LNCAP (cell line): ENCODE measurements at regions not wholly inside any gene's neighbourhood (a gene's known extent, or its start where the extent isn't known, plus 50 kb on each side); places are given as distances from the start of the nearest gene placed in this dataset.

ENCODE experiments used
- TF ChIP-seq, protein P1 (sequence below): fragments of 450-650 bp; IDR thresholded peaks from 2 replicates; pipeline ENCODE4 v1.5.1; 2017; ENCODE audit warnings: mild to moderate bottlenecking

DNA sequence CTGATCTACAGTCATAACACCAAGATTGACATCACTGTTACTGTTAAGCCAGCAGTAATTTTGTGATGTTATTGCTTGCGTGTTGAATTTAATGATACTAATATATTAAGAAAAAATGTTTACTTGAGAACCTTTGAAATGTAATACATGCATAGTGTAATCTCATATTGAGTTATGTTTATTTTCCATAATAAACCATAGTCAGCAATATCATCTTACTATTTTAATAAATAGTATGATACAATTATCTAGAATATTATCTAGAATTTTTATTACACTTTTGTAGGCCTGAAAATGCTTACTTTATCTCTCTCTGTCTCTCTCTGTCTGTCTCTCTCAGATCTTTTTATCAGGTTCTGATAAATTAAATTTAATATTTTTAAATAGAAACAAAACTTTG, 843.1 kb downstream of the KCNT2 start:
- TF ChIP-seq, protein P1, sequence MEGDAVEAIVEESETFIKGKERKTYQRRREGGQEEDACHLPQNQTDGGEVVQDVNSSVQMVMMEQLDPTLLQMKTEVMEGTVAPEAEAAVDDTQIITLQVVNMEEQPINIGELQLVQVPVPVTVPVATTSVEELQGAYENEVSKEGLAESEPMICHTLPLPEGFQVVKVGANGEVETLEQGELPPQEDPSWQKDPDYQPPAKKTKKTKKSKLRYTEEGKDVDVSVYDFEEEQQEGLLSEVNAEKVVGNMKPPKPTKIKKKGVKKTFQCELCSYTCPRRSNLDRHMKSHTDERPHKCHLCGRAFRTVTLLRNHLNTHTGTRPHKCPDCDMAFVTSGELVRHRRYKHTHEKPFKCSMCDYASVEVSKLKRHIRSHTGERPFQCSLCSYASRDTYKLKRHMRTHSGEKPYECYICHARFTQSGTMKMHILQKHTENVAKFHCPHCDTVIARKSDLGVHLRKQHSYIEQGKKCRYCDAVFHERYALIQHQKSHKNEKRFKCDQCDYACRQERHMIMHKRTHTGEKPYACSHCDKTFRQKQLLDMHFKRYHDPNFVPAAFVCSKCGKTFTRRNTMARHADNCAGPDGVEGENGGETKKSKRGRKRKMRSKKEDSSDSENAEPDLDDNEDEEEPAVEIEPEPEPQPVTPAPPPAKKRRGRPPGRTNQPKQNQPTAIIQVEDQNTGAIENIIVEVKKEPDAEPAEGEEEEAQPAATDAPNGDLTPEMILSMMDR = no peak

DNA sequence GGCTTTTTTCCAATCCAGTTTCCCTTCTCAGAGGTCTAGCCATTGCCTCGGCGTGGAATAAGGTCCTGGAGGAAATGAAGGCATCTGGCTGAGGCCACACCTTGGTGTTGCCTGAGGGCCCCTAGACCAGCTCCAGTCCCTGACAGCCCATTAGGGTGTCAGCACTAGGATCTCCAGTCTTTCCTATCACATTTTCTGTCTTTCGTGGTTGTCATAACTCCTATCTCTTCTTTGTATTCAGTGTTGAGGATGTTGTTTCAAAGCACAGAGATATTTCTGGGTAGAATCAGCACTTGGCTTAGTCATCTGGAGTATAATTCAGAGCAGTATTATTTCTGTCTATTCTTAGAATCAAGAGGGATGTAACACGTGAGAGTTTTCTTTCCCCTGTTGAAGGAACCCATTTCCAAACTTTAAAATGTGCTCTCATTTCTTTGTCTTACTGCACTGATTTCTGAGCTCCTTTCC, 844.3 kb downstream of the KCNT2 start:
- TF ChIP-seq, protein P1 = no peak

DNA sequence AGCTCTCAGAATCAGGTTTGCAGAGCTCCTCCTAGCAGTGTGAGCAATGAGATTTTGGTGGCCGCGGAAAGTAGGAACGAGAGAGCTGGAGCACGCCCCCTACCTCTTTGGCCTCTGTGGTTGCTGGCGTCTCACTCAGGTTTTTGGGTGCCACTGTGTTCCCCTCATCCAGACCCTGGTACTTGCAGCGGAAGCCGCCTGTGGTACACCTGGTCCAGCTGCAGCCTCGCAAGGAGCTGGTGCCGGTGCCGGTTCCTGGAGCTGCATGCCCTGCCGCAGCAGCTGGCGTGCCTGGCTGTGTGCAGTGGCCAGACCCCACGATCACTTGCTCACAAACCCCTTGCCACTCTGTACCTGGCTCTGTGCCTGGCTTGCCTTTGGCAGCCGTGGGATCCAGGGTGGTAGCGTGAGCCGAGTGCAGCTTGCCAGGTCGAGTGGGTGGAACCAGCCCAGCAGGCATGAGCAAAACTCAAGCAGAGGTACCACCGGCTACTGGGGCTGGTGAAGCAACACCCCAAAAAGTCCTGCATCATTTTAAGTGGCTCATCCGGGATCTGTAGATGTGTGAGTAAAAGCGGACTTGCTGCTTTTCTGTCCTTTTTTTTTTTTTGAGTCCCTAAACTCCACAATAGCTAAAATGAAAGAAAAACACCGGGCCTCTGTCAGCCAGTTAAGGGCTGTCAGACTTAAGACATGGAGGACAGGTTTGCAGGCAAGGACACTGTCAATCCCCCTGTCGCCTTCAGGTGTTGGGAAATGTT, 844.9 kb downstream of the KCNT2 start:
- TF ChIP-seq, protein P1 = no peak

DNA sequence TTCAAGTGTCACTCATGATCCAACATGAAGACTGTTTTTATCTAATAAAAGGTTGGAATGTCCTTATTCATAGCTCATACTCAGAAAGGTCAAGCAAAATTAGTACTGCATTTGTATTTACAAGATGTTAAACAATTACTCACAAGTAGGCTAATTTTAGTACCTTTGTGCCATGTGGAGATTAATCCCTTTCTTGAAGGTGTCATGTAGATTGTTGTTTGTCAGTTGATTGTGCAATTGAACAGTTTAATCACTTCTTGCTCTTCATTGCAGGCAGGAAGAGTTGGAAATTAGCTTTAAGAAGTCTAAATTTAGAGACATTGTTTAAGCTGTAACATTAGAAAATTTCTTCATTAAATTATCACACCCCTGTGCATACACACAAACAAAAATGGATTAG, 847.1 kb downstream of the KCNT2 start:
- TF ChIP-seq, protein P1 = no peak

DNA sequence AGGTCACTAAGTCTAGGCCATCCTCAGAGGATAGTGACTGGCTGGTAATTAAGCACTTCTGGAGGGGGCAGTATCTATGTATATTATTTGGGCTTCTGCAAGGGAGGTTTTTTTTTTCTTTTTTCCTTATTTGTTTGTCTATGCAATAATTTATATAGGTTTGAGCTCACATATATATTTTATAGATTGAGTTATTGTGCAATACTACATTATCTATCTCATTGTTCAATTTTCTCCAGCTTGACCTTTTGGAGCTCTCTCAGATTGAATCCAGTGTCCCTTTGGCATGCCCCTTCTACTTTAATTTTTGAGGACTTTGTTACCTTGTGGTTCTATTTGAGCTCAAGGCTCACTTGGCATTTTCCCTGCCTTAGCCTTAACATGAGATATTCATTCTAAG, 852.1 kb downstream of the KCNT2 start:
- TF ChIP-seq, protein P1 = no peak

DNA sequence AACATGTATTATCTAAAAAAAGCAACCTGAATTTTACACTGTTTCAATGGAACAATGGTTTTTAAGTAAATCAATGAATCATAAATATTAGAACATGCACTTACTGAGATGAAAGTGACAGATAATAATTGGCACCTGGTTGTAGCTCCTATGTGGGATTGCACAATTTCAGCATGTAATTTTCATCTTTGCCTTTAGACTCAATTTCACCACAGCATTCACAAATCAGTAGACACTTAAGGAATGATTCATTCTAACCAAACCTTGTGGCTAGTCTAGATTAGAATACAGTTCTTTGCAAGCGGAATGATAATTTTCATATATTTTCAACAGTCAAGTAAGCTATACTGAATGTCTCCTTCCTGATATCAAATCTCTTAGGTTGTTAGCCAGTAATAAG, 853.4 kb downstream of the KCNT2 start:
- TF ChIP-seq, protein P1 = no peak

DNA sequence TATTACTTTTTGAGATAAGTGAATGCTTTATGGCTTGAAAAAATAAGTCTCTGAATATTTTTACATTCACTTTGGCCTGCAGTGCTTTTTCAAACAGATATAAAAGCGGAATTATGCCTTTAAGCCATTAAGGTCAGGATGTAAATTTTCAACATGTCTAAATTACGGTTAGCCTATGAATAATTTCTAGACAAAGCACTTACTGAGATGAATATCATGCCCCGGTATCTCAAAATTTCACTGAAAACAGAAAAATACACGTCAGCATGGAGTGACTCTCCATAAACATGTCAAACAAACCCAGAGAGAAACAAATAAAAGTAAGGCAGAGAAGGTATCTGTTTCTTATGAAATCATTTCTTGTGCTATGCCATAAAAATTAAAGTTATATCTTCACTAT, 853.9 kb downstream of the KCNT2 start:
- TF ChIP-seq, protein P1 = no peak

DNA sequence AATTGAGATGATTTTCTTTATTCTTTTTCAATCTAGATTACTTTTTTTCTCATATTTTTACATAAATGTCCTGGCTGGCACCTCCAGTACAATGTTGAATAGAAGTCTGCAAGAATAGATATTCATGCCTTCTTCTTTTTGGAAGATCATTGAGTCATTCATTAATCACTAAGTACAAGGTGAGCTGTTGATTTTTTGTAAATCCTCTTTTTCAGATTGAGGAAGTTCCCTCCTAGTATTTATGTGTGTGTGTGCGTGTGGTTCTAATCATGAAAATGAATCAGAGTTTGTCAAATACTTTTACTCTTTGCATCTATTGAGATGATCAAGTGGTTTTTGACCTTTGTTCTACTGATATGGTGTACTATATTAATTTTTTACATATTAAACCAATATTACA, 859.3 kb downstream of the KCNT2 start:
- TF ChIP-seq, protein P1 = no peak
